IMR-90 (cell line): ENCODE measurements at regions not wholly inside any gene's neighbourhood (a gene's known extent, or its start where the extent isn't known, plus 50 kb on each side); places are given as distances from the start of the nearest gene placed in this dataset.
"Not testable (repeated sequence)": the region's sequence is repeated elsewhere in the genome, so short reads cannot be mapped to it uniquely, and the experiment has no call there.

Experiments used
- ATAC-seq: fragments of 200-7000 bp; cut with Tn5 transposase; 2 replicates; pipeline ENCODE4 v1.9.1; 2020; ENCODE audit warnings: low read depth, mild to moderate bottlenecking, moderate library complexity
- BruUV-seq: library from RNA; stranded (reverse); fragments of 400-500 nt; replicated peaks from 2 replicates; lab custom pipeline; 2021; lab: Mats Ljungman, UMichigan
- CTCF ChIA-PET: fragments of 300-600 bp; formaldehyde crosslinking; extraction: SDS; loops from one replicate; lab custom pipeline; 2021; ENCODE audit warnings: antibody characterized with exemption; lab: Yijun Ruan, JAX
- POLR2A ChIA-PET: fragments of 300-600 bp; sonication (Branson Sonifier 250); formaldehyde crosslinking; loops from one replicate; lab custom pipeline; 2022; ENCODE audit warnings: antibody characterized with exemption; ENCODE audit not compliant: unreplicated experiment; lab: Charles Lee
- DNase-seq: peaks from one replicate; pipeline ENCODE4 v3.0.0; 2013
- H2AFZ ChIP-seq: replicated peaks from 2 replicates; pipeline ENCODE3; 2013; ENCODE audit warnings: low read length, mild to moderate bottlenecking; ENCODE audit not compliant: poor library complexity
- H2AK5ac ChIP-seq: 2 replicates; pipeline ENCODE4 v1.6.1; 2013; ENCODE audit warnings: low read depth, low read length, inconsistent platforms
- H2AK9ac ChIP-seq: replicated peaks from 2 replicates; pipeline ENCODE3; 2013; ENCODE audit warnings: mild to moderate bottlenecking, low read depth, low read length, moderate library complexity; ENCODE audit not compliant: poor library complexity
- H2BK120ac ChIP-seq: 2 replicates; pipeline ENCODE4 v1.6.1; 2013; ENCODE audit warnings: low read depth, low read length, inconsistent platforms
- H2BK15ac ChIP-seq: 3 replicates; pipeline ENCODE4 v1.6.1; 2013; ENCODE audit warnings: low read depth, low read length, inconsistent platforms
- H2BK20ac ChIP-seq: 2 replicates; pipeline ENCODE4 v1.6.1; 2013; ENCODE audit warnings: low read depth, mild to moderate bottlenecking, inconsistent platforms, low read length, moderate library complexity
- H2BK5ac ChIP-seq: 2 replicates; pipeline ENCODE4 v1.6.1; 2013; ENCODE audit warnings: mild to moderate bottlenecking, low read depth, low read length, inconsistent platforms; ENCODE audit not compliant: poor library complexity, severe bottlenecking
- H3K14ac ChIP-seq: replicated peaks from 2 replicates; pipeline ENCODE4 v1.6.1; 2013; ENCODE audit warnings: low read depth, low read length, inconsistent platforms
- H3K18ac ChIP-seq: 2 replicates; pipeline ENCODE4 v1.6.1; 2013; ENCODE audit warnings: low read depth, low read length, control low read depth
- H3K23ac ChIP-seq: 2 replicates; pipeline ENCODE4 v1.6.1; 2013; ENCODE audit warnings: low read depth, low read length, inconsistent platforms
- H3K27ac ChIP-seq: 2 replicates; pipeline ENCODE4 v1.5.1; 2013; ENCODE audit warnings: mild to moderate bottlenecking, control low read depth, low read length; ENCODE audit not compliant: insufficient read depth
- H3K27me3 ChIP-seq: 2 replicates; pipeline ENCODE4 v1.6.1; 2013; ENCODE audit warnings: low read length; ENCODE audit not compliant: control insufficient read depth, insufficient read depth
- H3K36me3 ChIP-seq: 2 replicates; pipeline ENCODE4 v1.6.1; 2013; ENCODE audit warnings: low read length, mixed read lengths; ENCODE audit not compliant: control insufficient read depth, insufficient read depth
- H3K4ac ChIP-seq: 2 replicates; pipeline ENCODE4 v1.6.1; 2013; ENCODE audit warnings: low read depth, low read length, inconsistent platforms
- H3K4me1 ChIP-seq: 2 replicates; pipeline ENCODE4 v1.6.1; 2013; ENCODE audit warnings: low read length, mixed read lengths; ENCODE audit not compliant: control insufficient read depth, insufficient read depth
- H3K4me2 ChIP-seq: 2 replicates; pipeline ENCODE4 v1.6.1; 2013; ENCODE audit warnings: low read depth, mild to moderate bottlenecking, control low read depth, low read length, moderate library complexity
- H3K4me3 ChIP-seq: 2 replicates; pipeline ENCODE4 v1.5.1; 2013; ENCODE audit warnings: low read depth, mild to moderate bottlenecking, control low read depth, low read length, moderate library complexity; ENCODE audit not compliant: insufficient read depth
- H3K56ac ChIP-seq: 2 replicates; pipeline ENCODE4 v1.6.1; 2013; ENCODE audit warnings: low read length, inconsistent platforms; ENCODE audit not compliant: insufficient read depth; ENCODE audit errors: extremely low read depth
- H3K79me1 ChIP-seq, 2 experiments: 2 replicates each; pipeline ENCODE4 v1.6.1; 2013; ENCODE audit warnings: low read length in 2 of 2, inconsistent platforms in 1 of 2, low read depth in 1 of 2
- H3K9ac ChIP-seq: 2 replicates; pipeline ENCODE4 v1.6.1; 2013; ENCODE audit warnings: low read depth, low read length, control low read depth
- H3K9me1 ChIP-seq: 2 replicates; pipeline ENCODE4 v1.6.1; 2013; ENCODE audit warnings: low read length, inconsistent platforms; ENCODE audit not compliant: insufficient read depth
- H3K9me3 ChIP-seq: 2 replicates; pipeline ENCODE4 v1.6.1; 2013; ENCODE audit warnings: low read length; ENCODE audit not compliant: control insufficient read depth, insufficient read depth
- H4K20me1 ChIP-seq: 2 replicates; pipeline ENCODE4 v1.6.1; 2013; ENCODE audit warnings: low read length, inconsistent platforms; ENCODE audit not compliant: insufficient read depth
- H4K5ac ChIP-seq: 2 replicates; pipeline ENCODE4 v1.6.1; 2013; ENCODE audit warnings: mild to moderate bottlenecking, low read depth, low read length, control low read depth
- H4K8ac ChIP-seq, 2 experiments: 2 replicates each; pipeline ENCODE4 v1.6.1; 2013; ENCODE audit warnings: low read depth in 2 of 2, low read length in 2 of 2, control low read depth in 1 of 2, inconsistent platforms in 1 of 2
- H4K91ac ChIP-seq: 2 replicates; pipeline ENCODE4 v1.6.1; 2013; ENCODE audit warnings: low read depth, low read length, inconsistent platforms; ENCODE audit not compliant: insufficient read depth
- WGBS, 2 experiments: methylation state at CpG; one replicate each; pipeline versions ENCODE4 v1.1.5 to v1.1.7; 2013; ENCODE audit warnings: missing lambda C conversion rate in 2 of 2; ENCODE audit not compliant: insufficient read length in 1 of 2; ENCODE audit errors: extremely low coverage in 2 of 2; 5-methylcytosine and 5-hydroxymethylcytosine counted together
- dilution Hi-C: fragments of 300-500 bp; cut with HindIII; formaldehyde crosslinking; loops from one replicate; pipeline ENCODE4 v1.14.3; 2018; ENCODE audit warnings: low sequenced_read_pairs; ENCODE audit not compliant: unreplicated experiment
- in situ Hi-C: fragments of 300-500 bp; cut with MboI; formaldehyde crosslinking; loops from 3 replicates; pipeline ENCODE4 v1.14.3; 2019; ENCODE audit warnings: low sequenced_read_pairs, inconsistent platforms, mixed read lengths
- intact Hi-C: fragments of 100-400 bp; cut with micrococcal nuclease; formaldehyde crosslinking; loops from 2 replicates; pipeline ENCODE4 v1.10.0; 2022

GRCh38 chr6:11880156-11880555, 101.6 kb upstream of the ADTRP start:
- H3K79me1 ChIP-seq, H3K4me1 ChIP-seq, H3K27ac ChIP-seq, DNase-seq, H3K4me3 ChIP-seq, H3K27me3 ChIP-seq, H3K9me3 ChIP-seq, H2BK5ac ChIP-seq, H3K9me1 ChIP-seq, H4K20me1 ChIP-seq, H2BK15ac ChIP-seq, H4K5ac ChIP-seq, H2BK120ac ChIP-seq, H2BK20ac ChIP-seq, H3K23ac ChIP-seq, in situ Hi-C loops, intact Hi-C loops, CTCF ChIA-PET, H3K56ac ChIP-seq, H2AK9ac ChIP-seq, BruUV-seq, H3K14ac ChIP-seq, H3K4me2 ChIP-seq, H2AFZ ChIP-seq, H4K8ac ChIP-seq, H3K36me3 ChIP-seq, dilution Hi-C loops, H3K9ac ChIP-seq, H2AK5ac ChIP-seq, POLR2A ChIA-PET, ATAC-seq, H3K4ac ChIP-seq, H4K91ac ChIP-seq: not testable (repeated sequence)
- WGBS, 2 experiments, result no CpG with 5 or more reads among the region's 4 CpGs
- peak overlapping the region; percentile 40; the same call in 1 of the 2 replicates for H3K18ac ChIP-seq
